HCT116 (cell line): ENCODE measurements at regions not wholly inside any gene's neighbourhood (a gene's known extent, or its start where the extent isn't known, plus 50 kb on each side); places are given as distances from the start of the nearest gene placed in this dataset.

ENCODE experiments used
- CEBPB ChIP-seq: IDR thresholded peaks from 2 replicates; pipeline ENCODE4 v1.6.1; 2012; ENCODE audit warnings: low read depth
- TF ChIP-seq, protein P1 (sequence below), 3 experiments: fragments of 200-600 bp in 1 of 3; sonication (generic) in 1 of 3; IDR thresholded peaks in 2 of 3; conservative IDR thresholded peaks in 1 of 3; 2 replicates each; pipeline ENCODE4 v1.5.1; 2012 to 2017; ENCODE audit warnings: low read depth in 2 of 3, low read length in 2 of 3, antibody characterized with exemption in 1 of 3, borderline replicate concordance in 1 of 3, control low read depth in 1 of 3, mild to moderate bottlenecking in 1 of 3, mixed read lengths in 1 of 3, mixed run types in 1 of 3, moderate library complexity in 1 of 3; ENCODE audit not compliant: insufficient read depth in 1 of 3

DNA sequence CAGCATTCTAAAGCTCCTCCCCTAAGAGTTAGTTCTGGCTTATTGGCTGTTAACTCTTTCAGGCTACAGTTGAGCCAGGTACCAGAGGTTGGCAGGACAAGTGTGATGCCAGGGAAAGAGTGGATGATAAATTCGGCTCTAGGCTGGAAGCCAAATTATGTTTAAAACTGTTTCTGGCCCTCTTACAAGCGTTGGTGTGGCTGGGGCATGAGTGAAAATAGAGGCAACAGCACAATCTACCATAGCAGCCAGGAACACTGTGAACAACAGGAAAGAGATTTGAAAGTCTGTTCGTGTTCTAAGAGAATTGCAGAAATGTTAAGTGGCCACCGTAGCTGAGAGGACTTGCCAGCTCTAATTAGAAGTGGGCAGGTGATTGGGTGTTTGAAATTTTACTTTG is 84.2 kb downstream of the CDC7 start:
- TF ChIP-seq, protein P1, sequence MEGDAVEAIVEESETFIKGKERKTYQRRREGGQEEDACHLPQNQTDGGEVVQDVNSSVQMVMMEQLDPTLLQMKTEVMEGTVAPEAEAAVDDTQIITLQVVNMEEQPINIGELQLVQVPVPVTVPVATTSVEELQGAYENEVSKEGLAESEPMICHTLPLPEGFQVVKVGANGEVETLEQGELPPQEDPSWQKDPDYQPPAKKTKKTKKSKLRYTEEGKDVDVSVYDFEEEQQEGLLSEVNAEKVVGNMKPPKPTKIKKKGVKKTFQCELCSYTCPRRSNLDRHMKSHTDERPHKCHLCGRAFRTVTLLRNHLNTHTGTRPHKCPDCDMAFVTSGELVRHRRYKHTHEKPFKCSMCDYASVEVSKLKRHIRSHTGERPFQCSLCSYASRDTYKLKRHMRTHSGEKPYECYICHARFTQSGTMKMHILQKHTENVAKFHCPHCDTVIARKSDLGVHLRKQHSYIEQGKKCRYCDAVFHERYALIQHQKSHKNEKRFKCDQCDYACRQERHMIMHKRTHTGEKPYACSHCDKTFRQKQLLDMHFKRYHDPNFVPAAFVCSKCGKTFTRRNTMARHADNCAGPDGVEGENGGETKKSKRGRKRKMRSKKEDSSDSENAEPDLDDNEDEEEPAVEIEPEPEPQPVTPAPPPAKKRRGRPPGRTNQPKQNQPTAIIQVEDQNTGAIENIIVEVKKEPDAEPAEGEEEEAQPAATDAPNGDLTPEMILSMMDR (IDR thresholded peaks at IDR 0.05 in 2 of 3, conservative IDR thresholded peaks at IDR 0.05 in 1 of 3; ENCODE audit: borderline replicate concordance in 1 of 3, insufficient read depth in 1 of 3, low read depth in 2 of 3, low read length in 2 of 3): no peak
- TF ChIP-seq CEBPB: no peak
